A673 (cell line): ENCODE measurements at regions not wholly inside any gene's neighbourhood (a gene's known extent, or its start where the extent isn't known, plus 50 kb on each side); places are given as distances from the start of the nearest gene placed in this dataset.

Source experiments
- BruUV-seq: library from RNA; stranded (reverse); fragments of 400-500 nt; replicated peaks from 2 replicates; lab custom pipeline; 2021; lab: Mats Ljungman, UMichigan
- CTCF ChIA-PET: fragments of 300-600 bp; sonication (Branson Sonifier 250); formaldehyde crosslinking; loops from one replicate; lab custom pipeline; 2022; ENCODE audit warnings: antibody characterized with exemption; lab: Charles Lee
- POLR2A ChIA-PET: fragments of 300-600 bp; sonication (Branson Sonifier 250); formaldehyde crosslinking; loops from one replicate; lab custom pipeline; 2022; ENCODE audit warnings: antibody characterized with exemption; ENCODE audit not compliant: low non-redundant PET; lab: Charles Lee
- DNase-seq: peaks from one replicate; pipeline ENCODE4 v3.0.0-alpha.2; 2015; ENCODE audit warnings: low spot score
- H3K27ac ChIP-seq: fragments of 200-600 bp; sonication (generic); 2 replicates; pipeline ENCODE4 v1.5.1; 2016; ENCODE audit warnings: mixed run types, low read depth, mild to moderate bottlenecking, mixed read lengths, antibody characterized with exemption, low read length; ENCODE audit not compliant: poor library complexity, severe bottlenecking
- H3K27me3 ChIP-seq: fragments of 200-600 bp; sonication (generic); replicated peaks from 2 replicates; pipeline ENCODE4 v1.6.1; 2017; ENCODE audit warnings: mixed run types, low read depth, mild to moderate bottlenecking, mixed read lengths, antibody characterized with exemption, low read length; ENCODE audit not compliant: insufficient read depth, poor library complexity
- H3K36me3 ChIP-seq: fragments of 200-600 bp; sonication (generic); 2 replicates; pipeline ENCODE4 v1.6.1; 2016; ENCODE audit warnings: mixed run types, mild to moderate bottlenecking, mixed read lengths, antibody characterized with exemption, low read length; ENCODE audit not compliant: insufficient read depth, poor library complexity, severe bottlenecking
- H3K4me1 ChIP-seq: fragments of 200-600 bp; sonication (generic); 2 replicates; pipeline ENCODE4 v1.6.1; 2017; ENCODE audit warnings: mixed run types, mild to moderate bottlenecking, mixed read lengths, antibody characterized with exemption, low read length; ENCODE audit not compliant: insufficient read depth, poor library complexity, severe bottlenecking
- H3K4me3 ChIP-seq: fragments of 200-600 bp; sonication (generic); 2 replicates; pipeline ENCODE4 v1.5.1; 2016; ENCODE audit warnings: low read depth, mixed run types, mild to moderate bottlenecking, mixed read lengths, low read length; ENCODE audit not compliant: poor library complexity, severe bottlenecking
- H3K9me3 ChIP-seq: fragments of 200-600 bp; sonication (generic); 2 replicates; pipeline ENCODE4 v1.6.1; 2016; ENCODE audit warnings: mixed run types, low read depth, mild to moderate bottlenecking, mixed read lengths, antibody characterized with exemption, low read length; ENCODE audit not compliant: poor library complexity, severe bottlenecking
- EZH2 ChIP-seq: fragments of 200-600 bp; sonication (generic); IDR thresholded peaks from 2 replicates; pipeline ENCODE4 v1.6.1; 2017; ENCODE audit warnings: borderline replicate concordance, low read depth, mild to moderate bottlenecking, mixed read lengths, antibody characterized with exemption, low read length; ENCODE audit not compliant: poor library complexity, severe bottlenecking
- intact Hi-C: fragments of 100-400 bp; cut with micrococcal nuclease; formaldehyde crosslinking; loops from one replicate; pipeline ENCODE4 v1.10.0; 2022; ENCODE audit not compliant: unreplicated experiment
- TF ChIP-seq, protein P1 (sequence below): fragments of 300-800, 200-600 bp; sonication (generic); conservative IDR thresholded peaks from 2 replicates; pipeline ENCODE4 v1.5.1; 2017; ENCODE audit warnings: low read depth, mild to moderate bottlenecking, antibody characterized with exemption, low read length, moderate library complexity, mixed read lengths

DNA sequence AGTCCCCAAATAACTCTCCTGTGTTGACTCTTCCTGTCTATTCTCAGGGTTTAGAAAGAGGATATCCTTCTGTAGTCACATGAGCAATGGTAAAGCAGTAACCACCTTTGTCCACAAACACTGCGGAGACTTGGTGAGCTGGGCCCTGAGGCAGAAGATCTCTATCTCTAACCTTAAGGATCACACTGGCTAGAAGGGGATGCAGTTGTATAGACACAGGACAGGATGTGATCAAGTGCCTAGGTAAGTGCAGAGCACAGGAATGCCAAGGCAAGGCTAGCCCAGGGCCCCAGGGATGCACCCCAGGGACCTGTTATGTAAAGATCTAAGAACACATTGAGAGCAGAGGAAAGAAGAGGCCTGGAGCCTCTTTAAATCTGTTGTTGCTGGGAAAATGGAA, 610.5 kb downstream of the IRX1 start:
- ChIA-PET POLR2A (no interaction called here), CTCF (no interaction called here)
- BruUV-seq: no TSS peak
- Histone ChIP-seq H3K9me3 (peaks cover 13% of the 10 kb centered on the region), H3K4me1 (no peaks in the 10 kb centered on the region), H3K4me3 (no peak overlapping the region), H3K36me3 (no peaks in the 10 kb centered on the region), H3K27me3 (no peaks in the 10 kb centered on the region), H3K27ac (no peak overlapping the region)
- DNase-seq: no peak
- TF ChIP-seq, protein P1, sequence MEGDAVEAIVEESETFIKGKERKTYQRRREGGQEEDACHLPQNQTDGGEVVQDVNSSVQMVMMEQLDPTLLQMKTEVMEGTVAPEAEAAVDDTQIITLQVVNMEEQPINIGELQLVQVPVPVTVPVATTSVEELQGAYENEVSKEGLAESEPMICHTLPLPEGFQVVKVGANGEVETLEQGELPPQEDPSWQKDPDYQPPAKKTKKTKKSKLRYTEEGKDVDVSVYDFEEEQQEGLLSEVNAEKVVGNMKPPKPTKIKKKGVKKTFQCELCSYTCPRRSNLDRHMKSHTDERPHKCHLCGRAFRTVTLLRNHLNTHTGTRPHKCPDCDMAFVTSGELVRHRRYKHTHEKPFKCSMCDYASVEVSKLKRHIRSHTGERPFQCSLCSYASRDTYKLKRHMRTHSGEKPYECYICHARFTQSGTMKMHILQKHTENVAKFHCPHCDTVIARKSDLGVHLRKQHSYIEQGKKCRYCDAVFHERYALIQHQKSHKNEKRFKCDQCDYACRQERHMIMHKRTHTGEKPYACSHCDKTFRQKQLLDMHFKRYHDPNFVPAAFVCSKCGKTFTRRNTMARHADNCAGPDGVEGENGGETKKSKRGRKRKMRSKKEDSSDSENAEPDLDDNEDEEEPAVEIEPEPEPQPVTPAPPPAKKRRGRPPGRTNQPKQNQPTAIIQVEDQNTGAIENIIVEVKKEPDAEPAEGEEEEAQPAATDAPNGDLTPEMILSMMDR: no peak
- TF ChIP-seq EZH2: no peak
- intact Hi-C loops: no loop called here

DNA sequence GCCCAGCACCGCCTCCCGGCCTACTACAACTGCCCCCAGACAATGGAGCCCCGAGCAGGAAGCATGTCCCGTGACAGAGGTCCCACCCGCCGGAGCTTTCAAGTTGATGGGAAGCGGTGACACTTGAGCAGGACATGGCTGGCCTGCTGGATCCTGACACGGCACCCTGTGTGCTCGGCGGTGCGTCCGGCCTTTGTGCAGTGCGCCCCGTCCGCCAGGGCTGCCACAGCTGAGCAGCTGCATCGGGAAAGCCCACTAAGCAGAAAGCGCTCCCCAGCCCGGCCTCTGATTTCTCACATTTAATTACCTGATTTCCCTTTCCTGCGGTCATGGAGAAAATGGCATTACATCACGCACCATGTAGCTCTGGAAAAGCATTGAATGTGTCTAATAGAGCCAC, 611.9 kb downstream of the IRX1 start:
- Histone ChIP-seq H3K36me3 (no peaks in the 10 kb centered on the region), H3K27ac (no peak overlapping the region), H3K4me1 (no peaks in the 10 kb centered on the region), H3K9me3 (peaks cover 13% of the 10 kb centered on the region), H3K27me3 (no peaks in the 10 kb centered on the region), H3K4me3 (no peak overlapping the region)
- POLR2A ChIA-PET: no interaction called here
- no TSS peak for BruUV-seq
- CTCF ChIA-PET: no interaction called here
- no peak for TF ChIP-seq EZH2
- TF ChIP-seq, protein P1: no peak
- DNase-seq: no peak
- intact Hi-C loops: no loop called here

GRCh38 chr5:4208537-4208936, 612.9 kb downstream of the IRX1 start:
- POLR2A ChIA-PET: no interaction called here
- Histone ChIP-seq H3K9me3 (peaks cover 23% of the 10 kb centered on the region), H3K4me1 (no peaks in the 10 kb centered on the region), H3K4me3 (no peak overlapping the region), H3K27me3 (no peaks in the 10 kb centered on the region), H3K27ac (no peak overlapping the region), H3K36me3 (no peaks in the 10 kb centered on the region)
- BruUV-seq: no TSS peak
- DNase-seq: no peak
- no peak for TF ChIP-seq EZH2
- TF ChIP-seq, protein P1: no peak
- intact Hi-C loops: no loop called here
- CTCF ChIA-PET: no interaction called here
